Astrocyte of the cerebellum (primary cell): ENCODE measurements at regions not wholly inside any gene's neighbourhood (a gene's known extent, or its start where the extent isn't known, plus 50 kb on each side); places are given as distances from the start of the nearest gene placed in this dataset.
"Not testable (repeated sequence)": the region's sequence is repeated elsewhere in the genome, so short reads cannot be mapped to it uniquely, and the experiment has no call there.

ENCODE experiments used
- DNase-seq: peaks from one replicate; pipeline ENCODE4 v3.0.0-alpha.2; 2011; ENCODE audit warnings: low read depth
- H3K4me3 ChIP-seq: 2 replicates; pipeline ENCODE4 v1.5.1; 2011; ENCODE audit warnings: mild to moderate bottlenecking, low read depth, low read length, moderate library complexity
- in situ Hi-C: cut with HindIII; loops from 2 replicates; pipeline ENCODE4 v1.10.0; 2017; ENCODE audit warnings: low sequenced_read_pairs
- TF ChIP-seq, protein P1 (sequence below): IDR thresholded peaks from 2 replicates; pipeline ENCODE4 v1.5.1; 2012; ENCODE audit warnings: low read length, low read depth, moderate library complexity, mild to moderate bottlenecking; ENCODE audit errors: missing control alignments

DNA sequence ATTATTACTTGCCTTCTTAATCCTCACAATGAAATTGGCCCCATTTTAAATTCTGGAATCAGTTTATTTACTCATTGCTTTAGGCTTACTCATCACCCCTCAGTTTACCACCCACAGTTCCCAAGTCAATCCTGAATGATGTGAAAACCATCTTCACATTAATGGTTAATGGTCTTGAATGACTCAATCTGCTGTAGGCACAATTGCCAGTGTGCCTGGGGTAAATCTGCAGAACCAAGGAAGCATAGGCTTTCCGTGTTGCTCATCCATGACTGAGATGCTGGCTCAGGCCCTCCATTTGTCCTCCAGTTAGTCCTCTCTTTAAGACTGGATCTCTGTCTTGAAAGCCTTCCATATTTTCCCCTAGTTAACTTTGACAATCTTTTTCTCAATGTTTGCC, 164.5 kb downstream of the PMAIP1 start:
- TF ChIP-seq, protein P1, sequence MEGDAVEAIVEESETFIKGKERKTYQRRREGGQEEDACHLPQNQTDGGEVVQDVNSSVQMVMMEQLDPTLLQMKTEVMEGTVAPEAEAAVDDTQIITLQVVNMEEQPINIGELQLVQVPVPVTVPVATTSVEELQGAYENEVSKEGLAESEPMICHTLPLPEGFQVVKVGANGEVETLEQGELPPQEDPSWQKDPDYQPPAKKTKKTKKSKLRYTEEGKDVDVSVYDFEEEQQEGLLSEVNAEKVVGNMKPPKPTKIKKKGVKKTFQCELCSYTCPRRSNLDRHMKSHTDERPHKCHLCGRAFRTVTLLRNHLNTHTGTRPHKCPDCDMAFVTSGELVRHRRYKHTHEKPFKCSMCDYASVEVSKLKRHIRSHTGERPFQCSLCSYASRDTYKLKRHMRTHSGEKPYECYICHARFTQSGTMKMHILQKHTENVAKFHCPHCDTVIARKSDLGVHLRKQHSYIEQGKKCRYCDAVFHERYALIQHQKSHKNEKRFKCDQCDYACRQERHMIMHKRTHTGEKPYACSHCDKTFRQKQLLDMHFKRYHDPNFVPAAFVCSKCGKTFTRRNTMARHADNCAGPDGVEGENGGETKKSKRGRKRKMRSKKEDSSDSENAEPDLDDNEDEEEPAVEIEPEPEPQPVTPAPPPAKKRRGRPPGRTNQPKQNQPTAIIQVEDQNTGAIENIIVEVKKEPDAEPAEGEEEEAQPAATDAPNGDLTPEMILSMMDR = no peak
- H3K4me3 ChIP-seq = no peak overlapping the region
- no peak for DNase-seq
- in situ Hi-C loops = no loop called here

- in situ Hi-C loops, DNase-seq, H3K4me3 ChIP-seq: not testable (repeated sequence)
Observed at GRCh38 chr18:60062831-60063230, 163.0 kb downstream of the PMAIP1 start.

- no peak overlapping the region for H3K4me3 ChIP-seq
- in situ Hi-C loops = no loop called here
- no peak for DNase-seq
- TF ChIP-seq, protein P1 = no peak
Observed at GRCh38 chr18:60062396-60062795, 162.6 kb downstream of the PMAIP1 start.

DNA sequence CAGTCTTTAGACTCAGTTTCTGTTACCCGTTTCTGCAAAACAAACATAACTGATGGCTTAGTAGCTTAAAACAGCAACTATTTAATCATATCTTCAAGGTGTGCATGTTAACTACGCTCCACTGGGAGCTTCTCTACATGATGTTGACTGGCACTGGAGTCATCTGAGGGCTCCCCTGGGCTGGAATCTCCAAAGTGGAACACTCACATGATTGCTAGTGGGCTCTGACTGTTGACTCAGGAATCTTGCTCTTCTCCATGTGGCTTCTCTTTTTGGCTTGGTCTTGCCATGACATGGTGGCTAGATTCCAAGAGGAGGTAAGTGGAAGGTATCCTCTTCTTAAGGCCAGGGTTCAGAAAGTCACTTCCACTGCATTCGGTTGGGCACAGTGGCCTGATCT, 160.8 kb downstream of the PMAIP1 start:
- TF ChIP-seq, protein P1 = no peak
- H3K4me3 ChIP-seq = no peak overlapping the region
- DNase-seq = no peak
- in situ Hi-C loops = no loop called here

DNA sequence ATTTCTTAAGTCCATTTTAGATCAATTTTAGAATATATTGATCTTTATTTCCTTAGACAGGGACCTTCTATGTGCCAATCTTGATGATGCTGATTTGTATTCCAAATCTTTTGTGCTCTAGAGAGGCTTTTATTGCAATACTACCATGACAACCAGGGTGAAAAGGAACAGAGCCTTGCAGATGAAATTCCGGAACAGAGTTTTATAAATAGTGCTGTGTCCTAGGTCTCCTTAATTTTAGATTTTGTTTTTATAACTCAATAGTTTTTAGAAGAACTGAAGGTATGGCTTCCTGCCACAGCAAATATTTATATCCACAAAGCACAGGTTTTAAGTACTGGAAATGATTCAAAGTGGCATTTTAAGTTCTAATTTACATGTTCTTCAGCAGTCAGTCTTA, 160.2 kb downstream of the PMAIP1 start:
- DNase-seq = no peak
- H3K4me3 ChIP-seq = no peak overlapping the region
- in situ Hi-C loops = no loop called here
- TF ChIP-seq, protein P1 = no peak

GRCh38 chr18:60059216-60059615, 159.4 kb downstream of the PMAIP1 start:
- no peak for DNase-seq
- in situ Hi-C loops = no loop called here
- TF ChIP-seq, protein P1 = no peak
- H3K4me3 ChIP-seq = no peak overlapping the region

DNA sequence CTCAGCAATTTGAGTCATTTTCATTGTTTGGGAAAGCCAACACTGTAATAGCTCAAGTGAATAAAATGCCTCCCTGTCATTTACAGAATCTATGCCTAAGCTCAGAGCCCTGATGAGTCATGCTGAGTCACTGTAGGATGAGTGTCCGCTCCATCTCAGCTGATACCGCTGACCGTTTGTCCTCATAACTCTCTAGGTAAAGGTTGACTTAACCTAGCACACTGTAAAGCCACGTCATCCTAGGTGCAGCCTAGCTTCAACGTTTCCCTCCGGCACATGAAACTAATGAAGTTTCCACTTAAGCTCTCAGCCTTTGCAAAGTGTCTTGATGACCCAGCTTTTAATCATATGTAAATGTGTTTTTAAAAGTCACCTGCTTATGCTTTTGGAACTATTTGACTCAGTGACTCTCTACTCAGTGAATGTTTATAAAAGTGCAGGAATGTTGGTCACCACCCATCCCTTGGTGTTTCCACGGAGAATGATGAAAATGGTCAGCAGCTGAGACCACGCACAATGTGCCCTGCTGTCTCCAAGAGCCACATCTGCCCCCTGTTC, 154.0 kb downstream of the PMAIP1 start:
- TF ChIP-seq, protein P1 = no peak
- in situ Hi-C loops = no loop called here
- no peak overlapping the region for H3K4me3 ChIP-seq
- DNase-seq = peak; percentile 75
